H1 (cell line): ENCODE measurements at regions not wholly inside any gene's neighbourhood (a gene's known extent, or its start where the extent isn't known, plus 50 kb on each side); places are given as distances from the start of the nearest gene placed in this dataset.

Experiments
- CTCF ChIA-PET: fragments of 300-600 bp; sonication (Branson Sonifier 250); formaldehyde crosslinking; loops from one replicate; lab custom pipeline; 2021; ENCODE audit not compliant: partially characterized antibody; lab: Charles Lee
- POLR2A ChIA-PET: fragments of 300-600 bp; sonication (Branson Sonifier 250); formaldehyde crosslinking; loops from one replicate; lab custom pipeline; 2021; ENCODE audit warnings: inconsistent platforms; ENCODE audit not compliant: partially characterized antibody; lab: Charles Lee
- DNase-seq, 2 experiments: peaks; one replicate each; pipeline versions ENCODE4 v3.0.0 to v3.0.0-alpha.2; 2010 to 2022; ENCODE audit warnings: low spot score in 2 of 2, low read depth in 1 of 2, mixed read lengths in 1 of 2
- FAIRE-seq: peaks from 2 replicates; lab custom pipeline; 2011; peaks lifted over from hg19 to GRCh38; lab: Jason Lieb, UNC
- H2AFZ ChIP-seq: 2 replicates; pipeline ENCODE4 v1.8.1; 2012; ENCODE audit warnings: low read length, inconsistent platforms
- H2AK5ac ChIP-seq: 2 replicates; pipeline ENCODE4 v1.6.1; 2013; ENCODE audit warnings: low read depth, low read length
- H2BK120ac ChIP-seq: replicated peaks from 2 replicates; pipeline ENCODE3; 2013; ENCODE audit warnings: low read depth, low read length, inconsistent platforms
- H2BK12ac ChIP-seq: 2 replicates; pipeline ENCODE4 v1.6.1; 2013; ENCODE audit warnings: low read depth, low read length
- H2BK15ac ChIP-seq: 2 replicates; pipeline ENCODE4 v1.6.1; 2013; ENCODE audit warnings: low read length
- H2BK20ac ChIP-seq: 2 replicates; pipeline ENCODE4 v1.6.1; 2013; ENCODE audit warnings: low read length
- H2BK5ac ChIP-seq: 2 replicates; pipeline ENCODE4 v1.6.1; 2013; ENCODE audit warnings: low read depth, low read length
- H3K14ac ChIP-seq: 2 replicates; pipeline ENCODE4 v1.6.1; 2013; ENCODE audit warnings: inconsistent platforms; ENCODE audit not compliant: insufficient read length
- H3K18ac ChIP-seq: 2 replicates; pipeline ENCODE4 v1.6.1; 2013; ENCODE audit warnings: low read length; ENCODE audit errors: extremely low read depth
- H3K23ac ChIP-seq: 2 replicates; pipeline ENCODE4 v1.6.1; 2013; ENCODE audit warnings: inconsistent platforms; ENCODE audit not compliant: insufficient read length
- H3K23me2 ChIP-seq: 2 replicates; pipeline ENCODE4 v1.6.1; 2013; ENCODE audit warnings: low read depth, low read length
- H3K27ac ChIP-seq: 2 replicates; pipeline ENCODE4 v1.6.1; 2011; ENCODE audit warnings: low read depth, low read length, inconsistent platforms
- H3K27me3 ChIP-seq, 4 experiments: replicated peaks in 1 of 4; 1 replicate in 1 of 4; 2 replicates in 3 of 4; pipeline versions ENCODE4 v1.6.1 to v1.8.1; 2011 to 2013; ENCODE audit warnings: low read length in 3 of 4, mild to moderate bottlenecking in 3 of 4, inconsistent platforms in 2 of 4, mixed read lengths in 2 of 4, moderate library complexity in 1 of 4; ENCODE audit not compliant: control insufficient read depth in 3 of 4, insufficient read depth in 3 of 4; ENCODE audit errors: extremely low read depth in 1 of 4
- H3K36me3 ChIP-seq, 4 experiments: 2 replicates each; pipeline versions ENCODE4 v1.6.1 to v1.8.1; 2011 to 2013; ENCODE audit warnings: mild to moderate bottlenecking in 4 of 4, low read length in 3 of 4, moderate library complexity in 2 of 4, control low read depth in 1 of 4, inconsistent platforms in 1 of 4; ENCODE audit not compliant: insufficient read depth in 4 of 4, control insufficient read depth in 2 of 4
- H3K4ac ChIP-seq: replicated peaks from 2 replicates; pipeline ENCODE3; 2013; ENCODE audit warnings: low read length, low read depth, mixed read lengths, inconsistent platforms; ENCODE audit not compliant: insufficient read length
- H3K4me1 ChIP-seq, 4 experiments: replicated peaks in 1 of 4; 1 replicate in 1 of 4; 2 replicates in 3 of 4; pipeline versions ENCODE4 v1.6.1 to v1.8.1; 2011 to 2013; ENCODE audit warnings: low read length in 3 of 4, inconsistent platforms in 2 of 4, mixed read lengths in 1 of 4; ENCODE audit not compliant: insufficient read depth in 4 of 4, control insufficient read depth in 3 of 4
- H3K4me2 ChIP-seq, 2 experiments: 2 replicates each; pipeline versions ENCODE4 v1.6.1 to v1.8.1; 2011 to 2013; ENCODE audit warnings: low read depth in 2 of 2, low read length in 2 of 2, control low read depth in 1 of 2, inconsistent platforms in 1 of 2, mild to moderate bottlenecking in 1 of 2; ENCODE audit not compliant: insufficient read depth in 1 of 2
- H3K4me3 ChIP-seq, 4 experiments: fragments of 200-600, 300-600 bp in 1 of 4; sonication (generic), shearing (Covaris generic), sonication (Bioruptor Twin) in 1 of 4; 2 replicates each; pipeline versions ENCODE4 v1.5.1 to v1.8.1; 2011 to 2016; ENCODE audit warnings: low read length in 4 of 4, low read depth in 3 of 4, control low read depth in 2 of 4, inconsistent platforms in 2 of 4, mild to moderate bottlenecking in 2 of 4, mixed read lengths in 1 of 4, moderate library complexity in 1 of 4; ENCODE audit not compliant: insufficient read depth in 2 of 4; ENCODE audit errors: extremely low read depth in 1 of 4
- H3K56ac ChIP-seq: replicated peaks from 2 replicates; pipeline ENCODE3; 2013; ENCODE audit warnings: low read depth, mild to moderate bottlenecking, mixed read lengths, low read length, inconsistent platforms; ENCODE audit not compliant: insufficient read length
- H3K79me1 ChIP-seq: 2 replicates; pipeline ENCODE4 v1.6.1; 2013; ENCODE audit warnings: low read depth, low read length, control low read depth
- H3K79me2 ChIP-seq, 2 experiments: 2 replicates each; pipeline versions ENCODE4 v1.6.1 to v1.8.1; 2012 to 2013; ENCODE audit warnings: low read length in 2 of 2, mild to moderate bottlenecking in 2 of 2, inconsistent platforms in 1 of 2; ENCODE audit not compliant: insufficient read depth in 2 of 2, control insufficient read depth in 1 of 2
- H3K9ac ChIP-seq, 4 experiments: replicated peaks in 1 of 4; 1 replicate in 1 of 4; 2 replicates in 3 of 4; pipeline versions ENCODE4 v1.6.1 to v1.8.1; 2011 to 2013; ENCODE audit warnings: low read depth in 3 of 4, low read length in 3 of 4, control low read depth in 2 of 4, mild to moderate bottlenecking in 2 of 4, moderate library complexity in 2 of 4, inconsistent platforms in 1 of 4; ENCODE audit errors: extremely low read depth in 1 of 4
- H3K9me3 ChIP-seq, 2 experiments: 2 replicates each; pipeline versions ENCODE4 v1.6.1 to v1.8.1; 2012 to 2013; ENCODE audit warnings: mild to moderate bottlenecking in 2 of 2, moderate library complexity in 2 of 2, control low read depth in 1 of 2, inconsistent platforms in 1 of 2, low read depth in 1 of 2, low read length in 1 of 2, mixed read lengths in 1 of 2; ENCODE audit not compliant: insufficient read depth in 2 of 2
- H4K20me1 ChIP-seq, 2 experiments: replicated peaks in 1 of 2; 2 replicates each; pipeline versions ENCODE3 to v1.8.1; 2011 to 2013; ENCODE audit warnings: inconsistent platforms in 2 of 2, low read length in 2 of 2, mild to moderate bottlenecking in 1 of 2; ENCODE audit not compliant: insufficient read depth in 2 of 2, control insufficient read depth in 1 of 2
- H4K5ac ChIP-seq: 2 replicates; pipeline ENCODE4 v1.6.1; 2013; ENCODE audit warnings: low read length, low read depth, mixed read lengths, inconsistent platforms; ENCODE audit not compliant: insufficient read length
- H4K8ac ChIP-seq: 2 replicates; pipeline ENCODE4 v1.8.0; 2013; ENCODE audit warnings: mild to moderate bottlenecking, moderate library complexity, low read length, inconsistent platforms; ENCODE audit not compliant: insufficient read depth; ENCODE audit errors: extremely low read depth
- H4K91ac ChIP-seq: replicated peaks from 2 replicates; pipeline ENCODE3; 2013; ENCODE audit warnings: low read length, mixed read lengths, inconsistent platforms; ENCODE audit not compliant: insufficient read length
- CHD2 ChIP-seq: IDR thresholded peaks from 2 replicates; pipeline ENCODE4 v1.6.1; 2012; ENCODE audit warnings: low read length, improper control_type of control experiment
- CREB1 ChIP-seq: IDR thresholded peaks from 2 replicates; pipeline ENCODE4 v1.6.1; 2012; ENCODE audit warnings: inconsistent platforms
- GTF2F1 ChIP-seq: IDR thresholded peaks from 2 replicates; pipeline ENCODE4 v1.6.1; 2012; ENCODE audit warnings: low read depth, low read length, improper control_type of control experiment, borderline replicate concordance
- KDM4A ChIP-seq: IDR thresholded peaks from one replicate; pipeline ENCODE4 v1.7.1; 2012; ENCODE audit warnings: low read depth, mild to moderate bottlenecking, moderate library complexity, low read length, inconsistent platforms; ENCODE audit not compliant: severe bottlenecking
- MAFK ChIP-seq: IDR thresholded peaks from 2 replicates; pipeline ENCODE4 v1.6.1; 2012; ENCODE audit warnings: low read depth, mild to moderate bottlenecking, improper control_type of control experiment, low read length
- PHF8 ChIP-seq: fragments of 200-600 bp; sonication (generic); conservative IDR thresholded peaks from 2 replicates; pipeline ENCODE4 v1.7.1; 2012; ENCODE audit warnings: low read depth, mild to moderate bottlenecking, inconsistent platforms, low read length, moderate library complexity
- RNF2 ChIP-seq: fragments of 200-900, 300-1000 bp; sonication (generic); IDR thresholded peaks from 2 replicates; pipeline ENCODE4 v1.7.1; 2016; ENCODE audit warnings: borderline replicate concordance, low read depth, mild to moderate bottlenecking, antibody characterized with exemption, low read length; ENCODE audit not compliant: poor library complexity, severe bottlenecking; ENCODE audit errors: missing control alignments
- RXRA ChIP-seq: IDR thresholded peaks from 2 replicates; pipeline ENCODE4 v1.6.1; 2011; ENCODE audit warnings: low read depth, mild to moderate bottlenecking, low read length, moderate library complexity; ENCODE audit not compliant: insufficient read depth
- SP4 ChIP-seq: IDR thresholded peaks from 2 replicates; pipeline ENCODE4 v1.6.1; 2012; ENCODE audit warnings: low read length, inconsistent platforms
- TCF12 ChIP-seq: IDR thresholded peaks from 2 replicates; pipeline ENCODE4 v1.6.1; 2011; ENCODE audit warnings: low read depth, mild to moderate bottlenecking, low read length
- USF2 ChIP-seq: IDR thresholded peaks from 2 replicates; pipeline ENCODE4 v1.6.1; 2011; ENCODE audit warnings: low read length, improper control_type of control experiment
- WGBS, 2 experiments: shearing (Covaris generic) in 1 of 2; methylation state at CpG; one replicate each; pipeline versions ENCODE4 v1.1.6 to v1.1.7; 2013 to 2015; ENCODE audit warnings: low lambda C conversion rate in 2 of 2, mixed read lengths in 2 of 2, inconsistent platforms in 1 of 2, low coverage in 1 of 2, missing lambda C conversion rate in 1 of 2; ENCODE audit not compliant: insufficient replicate concordance in 2 of 2, insufficient coverage in 1 of 2, insufficient read length in 1 of 2; ENCODE audit errors: extremely low coverage in 1 of 2, missing lambda C conversion rate in 1 of 2; 5-methylcytosine and 5-hydroxymethylcytosine counted together

- no peaks in the 10 kb centered on the region; a peak in 1 of 8 replicates for H3K36me3 ChIP-seq
- H2BK12ac ChIP-seq = no peak overlapping the region
- no peaks in the 10 kb centered on the region for H3K9me3 ChIP-seq
- no peak overlapping the region for H3K27ac ChIP-seq
- no peak for DNase-seq
- no peaks in the 10 kb centered on the region for H3K23me2 ChIP-seq
- no peak overlapping the region for H3K56ac ChIP-seq
- no peak overlapping the region for H2BK120ac ChIP-seq
- no peak overlapping the region for H3K4ac ChIP-seq
- H3K18ac ChIP-seq = no peak overlapping the region
- no peak overlapping the region; the same call in 1 of the 2 replicates for H2BK20ac ChIP-seq
- H3K27me3 ChIP-seq = 0 out of 7 replicates have a peak, but pooled peaks cover 0 to 2% (median 0%) of the 10 kb centered on the region in 4 experiments
- no peak overlapping the region for H3K14ac ChIP-seq
- H4K91ac ChIP-seq = no peak overlapping the region
- no peak overlapping the region for H2AFZ ChIP-seq
- H3K23ac ChIP-seq = no peak overlapping the region
- no peak overlapping the region for H4K8ac ChIP-seq
- 92% methylated on average over 6 of the region's 6 CpGs; no CpG with 5 or more reads in 1 of the 2 experiments for WGBS, 2 experiments
- H4K5ac ChIP-seq = no peak overlapping the region
- no peak overlapping the region for H2AK5ac ChIP-seq
- no peaks in the 10 kb centered on the region for H3K79me2 ChIP-seq
- no peak overlapping the region for H3K9ac ChIP-seq
- H4K20me1 ChIP-seq = no peaks in the 10 kb centered on the region
- H2BK15ac ChIP-seq = no peak overlapping the region
- no peak overlapping the region for H3K4me3 ChIP-seq
- H3K4me1 ChIP-seq = peaks cover 2 to 6% (median 2%) of the 10 kb centered on the region in 4 experiments; a peak in 2 of 7 replicates
- no peaks in the 10 kb centered on the region for H3K79me1 ChIP-seq
- H2BK5ac ChIP-seq = no peak overlapping the region
- POLR2A ChIA-PET = no interaction called here
- CTCF ChIA-PET = interaction anchor here (0.7 to 2.1 kb wide), 12 partner anchors 9 to 282 kb away, joined by 3 to 6 read pairs (median 3); no protein-coding TSS in a partner anchor
- TF ChIP-seq GTF2F1 (no peak), TCF12 (no peak), CHD2 (no peak), USF2 (no peak), CREB1 (no peak), KDM4A (no peak), RNF2 (no peak), MAFK (no peak), SP4 (no peak), PHF8 (no peak), RXRA (no peak)
- H3K4me2 ChIP-seq = no peak overlapping the region
- no peak for FAIRE-seq
These were observed 109.5 kb downstream of the KCNK1 start for GRCh38 chr1:233723387-233723786.
